Activated T-cell treated with anti-CD3 and anti-CD28 coated beads, Interleukin-2, amount 50 U/mL, for 48 hours (primary cell): ENCODE measurements at regions not wholly inside any gene's neighbourhood (a gene's known extent, or its start where the extent isn't known, plus 50 kb on each side); places are given as distances from the start of the nearest gene placed in this dataset.
"Not testable (repeated sequence)": the region's sequence is repeated elsewhere in the genome, so short reads cannot be mapped to it uniquely, and the experiment has no call there.

Source experiments
- DNase-seq, 2 experiments: peaks; one replicate each; pipeline ENCODE4 v3.0.0-alpha.2; 2020

- no peak for DNase-seq
These were observed 192.8 kb downstream of the TM9SF2 start for GRCh38 chr13:99693852-99694611.

GRCh38 chr13:99693351-99693750, 192.1 kb downstream of the TM9SF2 start:
- DNase-seq = no peak

- DNase-seq = no peak
These were observed 191.6 kb downstream of the TM9SF2 start for GRCh38 chr13:99692854-99693253.

DNA sequence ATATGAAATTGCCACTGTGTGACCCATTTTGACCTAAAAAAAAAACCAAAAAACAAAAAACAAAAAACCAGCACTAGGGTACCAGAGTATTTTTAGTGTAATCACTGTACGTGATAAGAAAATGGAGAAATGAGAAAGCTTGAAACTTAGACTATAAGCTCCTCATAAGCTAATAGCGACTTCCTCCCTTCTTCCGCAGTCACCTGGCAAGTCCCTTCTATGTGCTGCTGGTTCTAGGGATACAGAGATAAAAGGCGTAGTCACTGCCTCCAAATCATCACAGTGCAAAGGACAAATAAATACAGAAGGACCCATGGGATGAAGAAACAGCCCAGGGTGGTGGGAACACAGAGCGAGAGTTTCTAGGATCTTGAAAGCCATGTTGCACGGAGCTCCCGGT, 190.3 kb downstream of the TM9SF2 start:
- DNase-seq = no peak

- no peak for DNase-seq
These were observed 189.3 kb downstream of the TM9SF2 start for GRCh38 chr13:99690426-99691174.

GRCh38 chr13:99689955-99690354, 188.7 kb downstream of the TM9SF2 start:
- no peak for DNase-seq

DNA sequence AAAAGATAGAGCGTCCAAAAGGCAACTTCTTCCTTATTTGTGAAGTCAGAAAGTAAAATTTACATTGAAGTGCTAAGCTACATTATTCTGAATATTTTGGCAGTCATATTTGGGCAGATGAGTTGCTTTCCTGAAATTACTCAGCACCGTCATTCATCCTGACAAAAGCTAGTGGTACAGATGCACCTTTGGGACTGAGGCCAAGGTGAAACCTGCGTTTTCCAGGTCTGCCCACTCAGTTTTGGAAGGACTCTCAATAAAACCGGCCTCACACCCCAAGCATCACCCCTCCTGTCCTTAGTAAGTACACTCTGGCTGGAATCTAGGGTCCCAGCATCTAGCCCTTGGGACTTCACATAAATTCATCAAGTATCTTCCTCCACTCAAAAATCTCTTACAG, 187.5 kb downstream of the TM9SF2 start:
- no peak for DNase-seq

DNA sequence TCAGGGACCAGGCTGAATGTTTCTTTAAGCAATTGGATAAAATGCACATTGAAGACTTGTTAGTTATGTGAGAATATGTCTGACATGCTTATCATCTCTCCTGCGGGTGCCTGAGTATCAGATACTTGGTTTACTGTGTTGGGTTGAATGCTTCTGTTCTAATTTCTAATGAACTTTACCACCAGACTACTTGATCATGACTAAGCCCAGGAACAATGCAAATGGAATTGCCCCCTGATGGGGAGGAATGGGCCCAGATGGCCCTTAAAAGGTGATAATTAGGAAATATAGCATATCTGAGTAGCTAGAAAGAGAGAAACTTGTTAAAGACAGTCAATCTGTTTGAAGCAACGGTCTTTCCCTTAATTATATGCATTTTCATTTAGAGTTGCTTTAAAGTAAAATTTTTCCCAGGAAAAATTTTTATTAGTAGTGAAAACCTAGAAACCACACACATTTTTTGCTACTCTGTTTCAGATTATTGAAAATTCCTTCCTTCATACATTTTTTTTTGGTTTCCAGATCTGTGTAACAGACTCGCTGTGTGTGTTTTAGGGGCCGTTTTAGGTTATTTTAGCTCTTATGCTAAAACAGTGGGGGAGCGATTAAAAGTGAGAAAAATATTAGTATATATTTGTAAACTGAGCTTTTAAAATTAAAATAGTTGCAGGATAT, 186.6 kb downstream of the TM9SF2 start:
- DNase-seq = no peak

DNA sequence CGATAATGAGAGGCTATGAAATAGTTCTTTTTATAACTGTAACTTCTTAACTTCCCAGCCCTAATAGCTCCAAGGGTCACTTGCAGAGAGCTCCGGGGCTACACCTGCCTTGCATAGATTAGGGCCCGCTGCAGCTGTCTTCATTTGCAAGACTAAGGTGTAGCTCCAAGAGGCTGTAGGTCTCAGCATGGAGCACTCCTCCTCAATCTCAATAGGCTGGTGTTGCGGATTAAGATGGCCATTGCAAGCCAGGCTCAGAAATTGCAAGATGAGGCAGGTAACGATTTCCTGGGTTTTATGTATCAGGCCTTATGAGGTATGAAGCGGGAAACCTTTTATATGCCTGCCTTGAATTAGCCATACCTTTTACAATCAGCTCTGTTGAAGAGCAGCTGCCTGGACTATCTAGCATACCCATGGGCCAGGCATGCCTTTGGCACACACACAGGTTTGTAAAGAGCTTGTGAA, 185.7 kb downstream of the TM9SF2 start:
- DNase-seq = no peak

DNA sequence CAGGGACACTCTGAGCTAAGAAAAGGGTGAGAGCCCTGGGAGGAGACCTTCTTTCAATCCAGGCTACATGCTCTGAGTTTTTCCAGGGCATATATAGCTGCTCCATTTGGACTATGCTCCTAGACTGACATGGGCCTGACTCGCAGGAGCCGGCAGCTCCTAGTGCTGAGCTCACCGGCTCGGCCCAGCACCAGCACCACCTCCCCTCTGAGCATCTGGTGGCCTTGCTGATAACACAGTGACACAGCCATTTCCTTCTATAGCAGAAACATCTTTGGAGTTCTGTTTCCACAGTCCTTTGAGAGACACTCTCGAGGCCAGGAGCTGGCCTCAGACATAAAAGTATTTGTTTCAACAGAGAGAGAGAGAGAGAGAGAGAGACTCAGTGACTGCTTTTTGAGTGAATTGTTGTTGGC, 184.9 kb downstream of the TM9SF2 start:
- DNase-seq = no peak

DNA sequence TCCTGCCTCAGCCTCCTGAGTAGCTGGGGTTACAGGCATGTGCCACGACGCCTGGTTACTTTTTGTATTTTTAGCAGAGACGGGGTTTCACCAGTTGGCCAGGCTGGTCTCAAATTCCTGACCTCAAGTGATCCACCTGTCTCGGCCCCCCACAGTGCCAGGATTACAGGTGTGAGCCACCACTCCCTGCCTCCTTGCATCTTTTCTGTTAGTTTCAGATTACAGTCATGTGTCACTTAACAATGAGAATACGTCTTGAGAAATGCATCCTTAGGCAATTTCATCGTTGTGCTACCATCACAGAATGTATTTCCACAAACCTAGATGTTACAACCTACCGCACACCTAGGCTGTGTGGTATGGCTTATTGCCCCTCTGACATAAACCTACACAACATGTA, 180.4 kb downstream of the TM9SF2 start:
- DNase-seq = no peak

DNA sequence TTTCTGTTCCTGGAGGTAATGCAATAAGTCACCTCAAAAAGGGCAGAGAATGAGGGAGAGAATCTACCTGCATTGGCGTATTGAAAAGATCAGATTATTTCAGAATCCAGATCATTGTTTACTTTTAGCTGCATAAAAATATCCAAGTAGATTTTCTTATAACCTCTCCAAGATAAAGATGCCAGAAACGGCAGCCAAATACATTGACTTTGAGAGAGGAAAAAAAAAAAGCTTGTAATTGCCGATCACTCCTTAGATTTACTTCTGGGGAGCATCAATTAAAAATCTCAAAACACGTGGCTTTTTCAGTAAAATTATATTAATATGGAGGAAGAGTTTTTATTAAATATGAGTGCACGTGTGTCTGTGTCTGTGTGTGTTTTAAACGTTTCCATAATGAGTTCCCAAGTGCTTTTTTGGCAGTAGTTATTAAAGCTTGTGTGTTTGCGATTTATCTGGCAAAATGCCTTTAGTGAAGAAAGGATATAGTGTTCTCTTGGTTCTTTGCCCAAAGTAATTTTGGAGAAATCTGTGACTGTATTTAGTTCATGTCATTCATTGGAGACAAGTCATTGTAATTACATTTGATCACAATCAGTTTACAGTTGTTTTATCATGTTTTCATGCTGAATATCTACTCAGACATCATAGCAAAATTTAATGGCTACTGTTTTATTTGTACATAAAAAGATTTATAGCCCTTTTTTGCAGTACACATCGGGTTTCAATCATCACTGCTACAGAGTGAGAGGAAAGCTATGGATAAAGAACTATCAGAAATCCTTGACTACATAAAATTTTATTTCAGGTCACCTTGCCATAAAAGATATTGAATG, 176.1 kb downstream of the TM9SF2 start:
- no peak for DNase-seq

DNA sequence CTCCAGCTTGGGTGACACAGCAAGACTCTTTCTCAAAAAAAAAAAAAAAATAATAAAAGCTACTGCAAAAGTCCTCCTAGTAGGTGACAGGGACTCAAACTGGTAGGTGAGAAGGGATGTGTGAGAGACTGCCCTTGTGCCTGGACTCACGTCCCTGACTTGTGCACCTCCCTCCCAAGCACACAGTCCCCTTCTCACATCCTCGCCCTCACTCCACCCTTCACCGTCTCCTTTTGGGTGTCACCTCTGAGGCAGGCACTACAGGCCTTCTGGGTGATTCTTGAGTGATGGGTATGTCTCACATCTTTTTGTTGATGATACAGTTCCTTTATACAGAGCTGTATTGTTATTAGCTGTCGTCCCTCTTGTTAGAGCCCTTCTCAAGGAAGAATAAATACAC, 170.5 kb downstream of the TM9SF2 start:
- no peak for DNase-seq

GRCh38 chr13:99669096-99669495, 167.8 kb downstream of the TM9SF2 start:
- not testable (repeated sequence) for DNase-seq

GRCh38 chr13:99666146-99666805, 165.0 kb downstream of the TM9SF2 start:
- DNase-seq = no peak

DNA sequence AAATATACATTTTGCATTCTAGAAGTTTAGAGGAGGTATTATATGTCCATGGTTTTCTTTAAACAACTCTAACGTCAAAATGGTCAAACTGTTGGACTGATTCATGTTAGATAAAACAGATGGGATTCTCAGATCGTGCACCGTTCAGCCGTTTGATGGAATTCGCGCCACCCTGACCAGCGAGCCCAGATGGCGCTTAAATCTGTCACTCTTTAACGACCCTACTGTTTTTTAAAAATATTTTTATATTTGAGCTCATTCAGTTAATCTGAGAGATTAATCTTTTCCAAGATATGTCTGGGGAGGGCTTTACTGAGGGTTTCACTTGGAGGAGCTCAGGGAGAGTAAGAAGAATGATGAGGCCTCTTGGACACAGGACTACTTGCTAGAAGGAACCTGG, 164.4 kb downstream of the TM9SF2 start:
- DNase-seq = no peak

DNA sequence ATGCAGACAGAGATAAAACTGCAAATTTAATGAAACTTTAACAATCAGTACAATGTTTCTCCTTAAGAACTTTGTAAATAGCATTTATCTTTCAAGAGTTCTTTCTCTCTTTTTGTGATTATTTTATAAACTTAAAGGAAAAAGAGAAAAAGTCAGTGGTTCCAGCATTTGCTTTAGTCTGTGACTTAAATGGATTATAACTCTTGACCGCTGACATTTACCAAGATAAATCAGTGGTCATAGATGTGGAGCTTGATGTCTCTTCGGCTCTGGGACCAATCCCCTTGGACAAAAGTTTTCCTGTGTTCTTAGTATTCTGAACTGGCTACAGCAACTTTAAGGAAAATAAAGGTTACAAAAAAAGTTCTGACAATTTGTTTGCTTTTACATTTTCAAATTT, 162.6 kb downstream of the TM9SF2 start:
- no peak for DNase-seq

DNA sequence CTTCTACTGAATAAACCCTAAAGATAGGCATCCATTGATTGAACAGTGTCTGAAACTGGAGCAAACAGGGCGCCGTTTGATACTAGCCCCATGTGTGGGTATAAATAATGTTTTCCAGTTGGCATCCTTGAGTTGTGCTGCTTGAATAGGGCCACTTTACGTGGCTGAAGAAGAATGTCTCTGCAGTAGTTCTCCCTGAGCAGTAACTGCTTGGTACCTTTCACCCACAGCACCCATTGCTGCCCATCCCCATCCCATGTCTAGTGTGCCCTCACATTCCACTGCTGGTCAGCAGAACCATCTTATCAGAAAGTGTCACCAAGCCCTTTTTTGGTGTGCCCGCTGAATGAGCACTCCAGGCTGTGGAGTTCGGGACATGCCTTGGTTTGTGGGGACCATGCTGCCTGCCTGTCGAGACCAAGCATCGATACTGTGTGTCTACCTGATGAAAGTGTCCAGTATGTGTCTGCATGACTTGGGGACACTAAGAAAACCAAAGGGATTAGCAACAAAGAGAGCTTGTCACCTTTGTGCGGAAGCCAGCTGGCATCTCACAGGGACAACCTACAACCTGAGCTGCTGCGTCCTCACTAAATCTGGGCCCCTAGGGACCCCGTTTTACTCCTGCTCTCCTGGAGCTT, 162.0 kb downstream of the TM9SF2 start:
- DNase-seq = no peak

DNA sequence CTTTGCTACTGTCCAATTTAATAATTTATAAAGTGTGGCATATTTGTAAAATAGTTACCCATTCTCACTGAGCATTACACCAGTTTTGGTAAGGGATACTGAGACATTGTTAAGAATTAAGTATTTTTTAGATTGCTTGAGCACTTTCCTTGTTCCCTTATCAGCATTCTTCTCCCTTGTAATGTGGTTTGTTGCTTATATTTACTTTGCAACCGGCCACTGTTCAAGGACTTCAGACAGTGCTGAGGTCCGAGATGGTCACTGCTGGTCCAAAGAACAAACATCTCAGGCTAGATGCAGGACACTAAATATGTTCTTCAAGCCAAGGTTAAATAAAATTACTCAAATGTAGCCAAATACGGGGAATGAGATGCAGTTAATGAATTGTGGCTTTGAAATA, 161.4 kb downstream of the TM9SF2 start:
- DNase-seq = no peak

DNA sequence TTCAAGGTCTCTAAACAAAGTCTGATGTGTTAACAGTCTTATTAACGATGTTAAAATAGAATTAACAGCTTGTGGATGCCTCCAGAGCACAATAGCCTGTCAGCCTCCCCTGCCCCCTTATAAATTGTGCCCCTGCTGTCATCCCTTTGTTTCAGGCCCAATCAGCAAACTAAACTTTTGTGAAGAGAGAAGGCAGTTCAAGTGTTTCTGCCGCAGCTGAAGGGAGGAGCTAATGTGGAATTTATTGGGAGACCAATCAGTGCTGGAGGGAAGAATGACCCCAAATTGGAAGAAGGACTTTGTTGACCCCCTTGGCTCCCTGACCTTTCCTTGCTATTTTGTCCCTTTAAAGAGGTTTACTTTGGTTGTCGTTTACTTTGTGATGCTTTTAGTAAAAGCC, 160.5 kb downstream of the TM9SF2 start:
- no peak for DNase-seq

GRCh38 chr13:99659866-99660554, 158.7 kb downstream of the TM9SF2 start:
- no peak for DNase-seq
